HG02981 (cell line): ENCODE measurements at regions not wholly inside any gene's neighbourhood (a gene's known extent, or its start where the extent isn't known, plus 50 kb on each side); places are given as distances from the start of the nearest gene placed in this dataset.
"Not testable (repeated sequence)": the region's sequence is repeated elsewhere in the genome, so short reads cannot be mapped to it uniquely, and the experiment has no call there.

Source experiments
- ATAC-seq: cut with Tn5 transposase; IDR thresholded peaks from one replicate; pipeline ENCODE4 v1.9.1; 2021; ENCODE audit warnings: mild to moderate bottlenecking, moderate library complexity; ENCODE audit not compliant: unreplicated experiment

GRCh38 chr2:87565116-87565515 lies 182.8 kb upstream of the PLGLB2 start:
- ATAC-seq, result not testable (repeated sequence)

GRCh38 chr2:87566531-87566930 lies 181.4 kb upstream of the PLGLB2 start:
- not testable (repeated sequence) for ATAC-seq

GRCh38 chr2:87567093-87567492 lies 180.8 kb upstream of the PLGLB2 start:
- not testable (repeated sequence) for ATAC-seq

- not testable (repeated sequence) for ATAC-seq
Observed at GRCh38 chr2:87567912-87568311, 180.0 kb upstream of the PLGLB2 start.

- not testable (repeated sequence) for ATAC-seq
Observed at GRCh38 chr2:87568554-87569278, 179.2 kb upstream of the PLGLB2 start.

- ATAC-seq, result not testable (repeated sequence)
Observed at GRCh38 chr2:87569689-87570397, 178.0 kb upstream of the PLGLB2 start.

- not testable (repeated sequence) for ATAC-seq
Observed at GRCh38 chr2:87571889-87572465, 175.9 kb upstream of the PLGLB2 start.

GRCh38 chr2:87572906-87573305 lies 175.0 kb upstream of the PLGLB2 start:
- ATAC-seq, result not testable (repeated sequence)

- ATAC-seq, result not testable (repeated sequence)
Observed at GRCh38 chr2:87573386-87574192, 174.3 kb upstream of the PLGLB2 start.

- ATAC-seq, result not testable (repeated sequence)
Observed at GRCh38 chr2:87574193-87575119, 173.4 kb upstream of the PLGLB2 start.

- not testable (repeated sequence) for ATAC-seq
Observed at GRCh38 chr2:87575138-87575537, 172.7 kb upstream of the PLGLB2 start.

- ATAC-seq, result not testable (repeated sequence)
Observed at GRCh38 chr2:87577358-87577757, 170.5 kb upstream of the PLGLB2 start.

GRCh38 chr2:87582152-87582551 lies 165.7 kb upstream of the PLGLB2 start:
- ATAC-seq, result not testable (repeated sequence)

- ATAC-seq, result not testable (repeated sequence)
Observed at GRCh38 chr2:87582579-87582978, 165.3 kb upstream of the PLGLB2 start.

GRCh38 chr2:87583370-87583769 lies 164.5 kb upstream of the PLGLB2 start:
- ATAC-seq, result not testable (repeated sequence)

- not testable (repeated sequence) for ATAC-seq
Observed at GRCh38 chr2:87583803-87584202, 164.1 kb upstream of the PLGLB2 start.

GRCh38 chr2:87584268-87584906 lies 163.5 kb upstream of the PLGLB2 start:
- ATAC-seq, result not testable (repeated sequence)

- ATAC-seq, result not testable (repeated sequence)
Observed at GRCh38 chr2:87587934-87588333, 160.0 kb upstream of the PLGLB2 start.

GRCh38 chr2:87592974-87593373 lies 154.9 kb upstream of the PLGLB2 start:
- ATAC-seq, result not testable (repeated sequence)
